MM.1S (cell line): ENCODE measurements at regions not wholly inside any gene's neighbourhood (a gene's known extent, or its start where the extent isn't known, plus 50 kb on each side); places are given as distances from the start of the nearest gene placed in this dataset.

ENCODE experiments used
- CTCF ChIP-seq: fragments of 300-600 bp; sonication (generic); IDR thresholded peaks from 2 replicates; pipeline ENCODE4 v1.5.1; 2016; ENCODE audit warnings: antibody characterized with exemption, low read length, mixed read lengths
- EZH2 ChIP-seq: fragments of 300-600 bp; sonication (generic); optimal IDR thresholded peaks from 2 replicates; pipeline ENCODE3; 2017; ENCODE audit warnings: low read depth, mild to moderate bottlenecking, antibody characterized with exemption, low read length, mixed read lengths
- EZH2phosphoT487 ChIP-seq: fragments of 300-600 bp; sonication (generic); IDR thresholded peaks from 2 replicates; pipeline ENCODE4 v1.6.1; 2018; ENCODE audit warnings: antibody characterized with exemption, low read length

DNA sequence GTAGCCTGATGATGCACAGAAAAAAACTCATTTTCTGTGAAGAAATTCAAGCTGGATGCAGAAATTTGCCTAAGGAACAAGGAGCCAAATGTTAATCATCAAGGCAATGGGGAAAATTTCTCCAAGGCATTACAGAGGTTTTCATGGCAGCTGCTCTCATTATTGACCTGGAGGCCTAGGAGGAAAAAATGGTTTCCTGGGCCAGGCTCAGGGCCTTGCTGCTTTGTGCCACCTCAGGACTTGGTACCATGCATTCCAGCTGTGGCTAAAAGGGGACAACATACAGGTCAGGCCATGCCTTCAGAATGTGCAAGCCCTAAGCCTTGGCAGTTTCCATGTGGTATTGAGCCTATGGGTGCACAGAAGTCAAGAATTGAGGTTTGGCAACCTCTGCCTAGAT, 1320.1 kb upstream of the MIR17HG start:
- no peak for TF ChIP-seq CTCF
- no peak for TF ChIP-seq EZH2
- no peak for TF ChIP-seq EZH2phosphoT487
